K562 (cell line): ENCODE measurements at regions not wholly inside any gene's neighbourhood (a gene's known extent, or its start where the extent isn't known, plus 50 kb on each side); places are given as distances from the start of the nearest gene placed in this dataset.

Experiments
- ATAC-seq: fragments of 200-7000 bp; cut with Tn5 transposase; 3 replicates; pipeline ENCODE4 v1.9.1; 2020; ENCODE audit warnings: moderate library complexity
- BruUV-seq: library from RNA; stranded (reverse); fragments of 400-500 nt; replicated peaks from 2 replicates; lab custom pipeline; 2021; lab: Mats Ljungman, UMichigan
- CTCF ChIA-PET: fragments of 300-600 bp; formaldehyde crosslinking; extraction: SDS; loops from one replicate; lab custom pipeline; 2021; ENCODE audit warnings: low intra/inter-chr PET ratio; lab: Yijun Ruan, JAX
- POLR2A ChIA-PET: fragments of 300-600, 350-650 bp; sonication (Branson Sonifier 250); formaldehyde crosslinking; extraction: SDS; loops from one replicate; lab custom pipeline; 2021; ENCODE audit warnings: antibody characterized with exemption, inconsistent platforms; lab: Yijun Ruan, JAX
- DNase-seq, 4 experiments: peaks; one replicate each; pipeline versions ENCODE4 v3.0.0 to v3.0.0-alpha.2; 2011 to 2018; ENCODE audit warnings: low spot score in 3 of 4, mixed read lengths in 3 of 4; ENCODE audit errors: extremely low read depth in 1 of 4
- FAIRE-seq: peaks from 2 replicates; lab custom pipeline; 2011; peaks lifted over from hg19 to GRCh38; lab: Jason Lieb, UNC
- H2AFZ ChIP-seq: 2 replicates; pipeline ENCODE4 v1.6.0; 2011; ENCODE audit warnings: low read depth, low read length, control low read depth, inconsistent platforms
- H3K27ac ChIP-seq: fragments of 200-600 bp; 3 replicates; pipeline ENCODE4 v1.8.0; 2011; ENCODE audit warnings: low read depth, mild to moderate bottlenecking, control low read depth, inconsistent platforms, low read length, moderate library complexity, mixed read lengths; ENCODE audit errors: extremely low read depth
- H3K27me3 ChIP-seq, 2 experiments: fragments of 300-600 bp in 1 of 2; 2 replicates in 1 of 2; 3 replicates in 1 of 2; pipeline versions ENCODE4 v1.6.0 to v1.8.0; 2011; ENCODE audit warnings: inconsistent platforms in 2 of 2, low read length in 2 of 2, mild to moderate bottlenecking in 1 of 2, mixed read lengths in 1 of 2, moderate library complexity in 1 of 2; ENCODE audit not compliant: control insufficient read depth in 2 of 2, insufficient read depth in 2 of 2
- H3K36me3 ChIP-seq: fragments of 300-600 bp; 3 replicates; pipeline ENCODE4 v1.8.0; 2011; ENCODE audit warnings: mild to moderate bottlenecking, low read length, inconsistent platforms; ENCODE audit not compliant: control insufficient read depth, insufficient read depth
- H3K4me1 ChIP-seq, 2 experiments: fragments of 200-600 bp in 1 of 2; replicated peaks in 1 of 2; 2 replicates in 1 of 2; 3 replicates in 1 of 2; pipeline versions ENCODE4 v1.5.1 to v1.8.0; 2011; ENCODE audit warnings: inconsistent platforms in 2 of 2, low read length in 2 of 2, mild to moderate bottlenecking in 1 of 2, mixed read lengths in 1 of 2, moderate library complexity in 1 of 2; ENCODE audit not compliant: control insufficient read depth in 2 of 2, insufficient read depth in 2 of 2
- H3K4me2 ChIP-seq: 2 replicates; pipeline ENCODE4 v1.6.1; 2011; ENCODE audit warnings: low read length, control low read depth, inconsistent platforms, mixed read lengths; ENCODE audit not compliant: insufficient read depth
- H3K4me3 ChIP-seq: fragments of 200-600 bp; sonication (generic), shearing (Covaris generic); 2 replicates; pipeline ENCODE4 v1.5.1; 2016; ENCODE audit warnings: control low read depth, inconsistent platforms
- H3K79me2 ChIP-seq: fragments of 200-600 bp; 3 replicates; pipeline ENCODE4 v1.8.0; 2011; ENCODE audit warnings: low read length, inconsistent platforms; ENCODE audit not compliant: control insufficient read depth, insufficient read depth
- H3K9ac ChIP-seq, 2 experiments: 2 replicates each; pipeline versions ENCODE4 v1.6.0 to v1.6.1; 2011; ENCODE audit warnings: low read depth in 2 of 2, low read length in 2 of 2, control low read depth in 1 of 2, inconsistent platforms in 1 of 2, mild to moderate bottlenecking in 1 of 2, mixed read lengths in 1 of 2; ENCODE audit not compliant: insufficient read depth in 1 of 2
- H3K9me1 ChIP-seq: one replicate; pipeline ENCODE4 v1.6.0; 2011; ENCODE audit warnings: inconsistent platforms, mild to moderate bottlenecking, low read length, moderate library complexity; ENCODE audit not compliant: control insufficient read depth, insufficient read depth
- H3K9me3 ChIP-seq: replicated peaks from 2 replicates; pipeline ENCODE4 v1.5.1; 2011; ENCODE audit warnings: low read depth, low read length, inconsistent platforms; ENCODE audit not compliant: control insufficient read depth, insufficient read depth
- H4K20me1 ChIP-seq: replicated peaks from 2 replicates; pipeline ENCODE4 v1.6.1; 2011; ENCODE audit warnings: low read length, inconsistent platforms, mixed read lengths; ENCODE audit not compliant: control insufficient read depth, insufficient read depth
- C11orf30 ChIP-seq: fragments of 450-650 bp; IDR thresholded peaks from 2 replicates; pipeline ENCODE4 v1.6.1; 2016; ENCODE audit warnings: low read depth, mild to moderate bottlenecking
- ETV6 ChIP-seq, 3 experiments: fragments of 150-350 bp in 1 of 3; sonication (generic) in 1 of 3; formaldehyde crosslinking in 1 of 3; IDR thresholded peaks; 2 replicates each; pipeline versions ENCODE4 v1.6.1 to v1.8.0; 2014 to 2022; ENCODE audit warnings: borderline replicate concordance in 2 of 3, low read depth in 2 of 3, antibody characterized with exemption in 1 of 3, low read length in 1 of 3, mild to moderate bottlenecking in 1 of 3, missing genetic modification reagents in 1 of 3
- FOXA1 ChIP-seq: fragments of 450-650 bp; IDR thresholded peaks from 2 replicates; pipeline ENCODE4 v1.6.1; 2016; ENCODE audit warnings: mild to moderate bottlenecking, borderline replicate concordance
- FOXP4 ChIP-seq: sonication (generic); formaldehyde crosslinking; IDR thresholded peaks from 2 replicates; pipeline ENCODE4 v1.8.0; 2022; ENCODE audit warnings: mild to moderate bottlenecking, missing genetic modification reagents, borderline replicate concordance
- JUNB ChIP-seq: fragments of 450-650 bp; formaldehyde crosslinking; conservative IDR thresholded peaks from 2 replicates; pipeline ENCODE4 v1.4.0; 2020; ENCODE audit warnings: mild to moderate bottlenecking
- KHSRP ChIP-seq: fragments of 450-650 bp; IDR thresholded peaks from 2 replicates; pipeline ENCODE4 v1.6.1; 2017
- NCOR1 ChIP-seq: fragments of 450-650 bp; IDR thresholded peaks from 2 replicates; pipeline ENCODE4 v1.6.1; 2016; ENCODE audit warnings: mild to moderate bottlenecking, moderate library complexity
- PHTF2 ChIP-seq: fragments of 250-450 bp; sonication (Bioruptor Pico); IDR thresholded peaks from 2 replicates; pipeline ENCODE4 v1.5.0; 2021; ENCODE audit warnings: mild to moderate bottlenecking
- SP1 ChIP-seq: sonication (generic); formaldehyde crosslinking; IDR thresholded peaks from 2 replicates; pipeline ENCODE4 v1.8.1; 2022; ENCODE audit warnings: mild to moderate bottlenecking, missing genetic modification reagents
- THAP12 ChIP-seq: fragments of 250-450 bp; sonication (Bioruptor Pico); IDR thresholded peaks from 2 replicates; pipeline ENCODE4 v1.9.0; 2021; ENCODE audit warnings: mild to moderate bottlenecking, inconsistent platforms
- THRAP3 ChIP-seq: fragments of 450-650 bp; IDR thresholded peaks from 2 replicates; pipeline ENCODE4 v1.6.1; 2016; ENCODE audit warnings: mild to moderate bottlenecking, inconsistent platforms, borderline replicate concordance
- XRCC4 ChIP-seq: IDR thresholded peaks from one replicate; pipeline ENCODE4 v1.6.1; 2011; ENCODE audit not compliant: insufficient read depth, insufficient read length; ENCODE audit errors: extremely low read depth
- ZNF668 ChIP-seq: fragments of 250-450 bp; sonication (Bioruptor Pico); IDR thresholded peaks from 2 replicates; pipeline ENCODE4 v1.8.0; 2022; ENCODE audit warnings: mild to moderate bottlenecking, inconsistent platforms
- ZNF707 ChIP-seq: fragments of 250-450 bp; sonication (Bioruptor Pico); conservative IDR thresholded peaks from 2 replicates; pipeline ENCODE4 v1.8.0; 2022; ENCODE audit warnings: inconsistent platforms, mild to moderate bottlenecking, moderate library complexity
- WGBS: fragments of 100-300 bp; shearing (Covaris generic); methylation state at CpG from one replicate; pipeline ENCODE4 v1.1.6; 2016; ENCODE audit warnings: low coverage, mixed read lengths; ENCODE audit not compliant: insufficient coverage; ENCODE audit errors: missing lambda C conversion rate; 5-methylcytosine and 5-hydroxymethylcytosine counted together
- in situ Hi-C: fragments of 300-500 bp; cut with MboI; formaldehyde crosslinking; loops from 4 replicates; pipeline ENCODE4 v1.15.0; 2018; ENCODE audit warnings: inconsistent platforms, mixed read lengths
- intact Hi-C: fragments of 100-400 bp; cut with micrococcal nuclease; formaldehyde crosslinking; loops from 2 replicates; pipeline ENCODE4 v1.14.2; 2022

- TF ChIP-seq THRAP3: no peak
- no peak for TF ChIP-seq JUNB (CRISPR knock-in tag)
- no peak for TF ChIP-seq XRCC4
These were observed 392.1 kb upstream of the DAB2 start (continued) for GRCh38 chr5:39816866-39817265.

GRCh38 chr5:39816156-39816845, 391.5 kb upstream of the DAB2 start:
- H3K36me3 ChIP-seq: no peaks in the 10 kb centered on the region
- H3K9me3 ChIP-seq: no peaks in the 10 kb centered on the region
- no peak overlapping the region for H3K4me3 ChIP-seq
- H3K9me1 ChIP-seq: no peaks in the 10 kb centered on the region
- ChIA-PET POLR2A (no interaction called here), CTCF (no interaction called here)
- BruUV-seq: no TSS peak
- no peaks in the 10 kb centered on the region for H3K79me2 ChIP-seq
- H4K20me1 ChIP-seq: no peaks in the 10 kb centered on the region
- no peak overlapping the region for H2AFZ ChIP-seq
- H3K27me3 ChIP-seq: no peaks in the 10 kb centered on the region
- no peak overlapping the region for H3K27ac ChIP-seq
- H3K9ac ChIP-seq: no peak overlapping the region
- no peak overlapping the region for H3K4me2 ChIP-seq
- intact Hi-C loops: no loop called here
- DNase-seq: no peak
- 0% methylated on average over 5 of the region's 5 CpGs for WGBS
- no peak for FAIRE-seq
- no peaks in the 10 kb centered on the region for H3K4me1 ChIP-seq
- in situ Hi-C loops: no loop called here
- no peak for ATAC-seq
- TF ChIP-seq FOXP4 (CRISPR knock-in tag) (no peak), ZNF707 (CRISPR knock-in tag) (no peak), ETV6 (IDR thresholded peaks at IDR 0.05; ENCODE audit: borderline replicate concordance in 1 of 2, low read depth in 2 of 2, low read length in 1 of 2) (no peak), ETV6 (CRISPR knock-in tag; IDR thresholded peaks at IDR 0.05; ENCODE audit: borderline replicate concordance) (no peak), SP1 (CRISPR knock-in tag) (no peak), FOXA1 (no peak), ZNF668 (CRISPR knock-in tag) (no peak), C11orf30 (no peak), KHSRP (no peak), NCOR1 (no peak), PHTF2 (CRISPR knock-in tag) (no peak), THAP12 (CRISPR knock-in tag) (no peak)
